Endothelial cell of umbilical vein (primary cell): ENCODE measurements at regions not wholly inside any gene's neighbourhood (a gene's known extent, or its start where the extent isn't known, plus 50 kb on each side); places are given as distances from the start of the nearest gene placed in this dataset.
"Not testable (repeated sequence)": the region's sequence is repeated elsewhere in the genome, so short reads cannot be mapped to it uniquely, and the experiment has no call there.

Source experiments
- EZH2 ChIP-seq: IDR thresholded peaks from 2 replicates; pipeline ENCODE4 v1.6.1; 2012; ENCODE audit warnings: borderline replicate concordance, low read depth, mild to moderate bottlenecking, moderate library complexity, low read length, inconsistent platforms; ENCODE audit not compliant: severe bottlenecking
- FOS ChIP-seq: IDR thresholded peaks from 2 replicates; pipeline ENCODE4 v1.6.1; 2011; ENCODE audit warnings: mild to moderate bottlenecking, low read length, moderate library complexity, borderline replicate concordance; ENCODE audit not compliant: insufficient read depth
- GATA2 ChIP-seq: IDR thresholded peaks from 2 replicates; pipeline ENCODE4 v1.7.0; 2011; ENCODE audit warnings: low read depth, mild to moderate bottlenecking, moderate library complexity, mixed read lengths, low read length; ENCODE audit not compliant: insufficient read length, insufficient read depth
- JUN ChIP-seq: IDR thresholded peaks from 2 replicates; pipeline ENCODE4 v1.6.1; 2011; ENCODE audit warnings: borderline replicate concordance, low read depth; ENCODE audit not compliant: insufficient read length, insufficient read depth
- MYC ChIP-seq: IDR thresholded peaks from one replicate; pipeline ENCODE4 v1.6.1; 2011; ENCODE audit warnings: mild to moderate bottlenecking, low read depth, low read length
- POLR2A ChIP-seq: IDR thresholded peaks from 2 replicates; pipeline ENCODE4 v1.6.1; 2012; ENCODE audit warnings: low read depth, mild to moderate bottlenecking, control low read depth, low read length
- POLR2AphosphoS5 ChIP-seq: IDR thresholded peaks from 2 replicates; pipeline ENCODE4 v1.6.1; 2012; ENCODE audit warnings: low read depth, mild to moderate bottlenecking, control low read depth, low read length, moderate library complexity; ENCODE audit not compliant: insufficient read depth
- TF ChIP-seq, protein P1 (sequence below), 2 donors: IDR thresholded peaks; 1 replicate in 1 of 2; 2 replicates in 1 of 2; pipeline ENCODE4 v1.5.1; 2011; ENCODE audit warnings: low read length in 2 of 2, mild to moderate bottlenecking in 2 of 2, moderate library complexity in 2 of 2, control low read depth in 1 of 2, inconsistent platforms in 1 of 2, low read depth in 1 of 2; ENCODE audit not compliant: insufficient read depth in 1 of 2; ENCODE audit errors: extremely low read depth in 1 of 2
- TF ChIP-seq, protein P2 (sequence below): IDR thresholded peaks from 2 replicates; pipeline ENCODE4 v1.6.1; 2011; ENCODE audit not compliant: insufficient read depth, insufficient read length

DNA sequence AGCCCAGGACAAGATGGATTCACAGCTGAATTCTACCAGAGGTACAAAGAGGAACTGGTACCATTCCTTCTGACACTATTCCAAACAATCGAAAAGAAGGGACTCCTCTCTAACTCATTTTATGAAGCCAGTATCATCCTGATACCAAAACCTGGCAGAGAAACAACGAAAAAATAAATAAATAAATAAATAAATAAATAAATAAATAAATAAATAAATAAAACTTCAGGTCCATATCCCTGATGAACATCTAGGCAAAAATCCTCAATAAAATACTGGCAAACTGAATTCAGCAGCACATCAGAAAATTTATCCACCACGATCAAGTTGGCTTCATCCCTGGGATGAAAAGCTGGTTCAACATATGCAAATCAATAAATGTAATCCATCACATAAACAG lies 1272.1 kb downstream of the FAM133A start:
- TF ChIP-seq, protein P1, sequence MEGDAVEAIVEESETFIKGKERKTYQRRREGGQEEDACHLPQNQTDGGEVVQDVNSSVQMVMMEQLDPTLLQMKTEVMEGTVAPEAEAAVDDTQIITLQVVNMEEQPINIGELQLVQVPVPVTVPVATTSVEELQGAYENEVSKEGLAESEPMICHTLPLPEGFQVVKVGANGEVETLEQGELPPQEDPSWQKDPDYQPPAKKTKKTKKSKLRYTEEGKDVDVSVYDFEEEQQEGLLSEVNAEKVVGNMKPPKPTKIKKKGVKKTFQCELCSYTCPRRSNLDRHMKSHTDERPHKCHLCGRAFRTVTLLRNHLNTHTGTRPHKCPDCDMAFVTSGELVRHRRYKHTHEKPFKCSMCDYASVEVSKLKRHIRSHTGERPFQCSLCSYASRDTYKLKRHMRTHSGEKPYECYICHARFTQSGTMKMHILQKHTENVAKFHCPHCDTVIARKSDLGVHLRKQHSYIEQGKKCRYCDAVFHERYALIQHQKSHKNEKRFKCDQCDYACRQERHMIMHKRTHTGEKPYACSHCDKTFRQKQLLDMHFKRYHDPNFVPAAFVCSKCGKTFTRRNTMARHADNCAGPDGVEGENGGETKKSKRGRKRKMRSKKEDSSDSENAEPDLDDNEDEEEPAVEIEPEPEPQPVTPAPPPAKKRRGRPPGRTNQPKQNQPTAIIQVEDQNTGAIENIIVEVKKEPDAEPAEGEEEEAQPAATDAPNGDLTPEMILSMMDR (IDR thresholded peaks at IDR 0.05; ENCODE audit: extremely low read depth in 1 of 2, insufficient read depth in 1 of 2, low read depth in 1 of 2, low read length in 2 of 2) = not testable (repeated sequence)
- TF ChIP-seq EZH2, POLR2A, POLR2AphosphoS5, JUN, FOS, MYC, GATA2: not testable (repeated sequence)
- TF ChIP-seq, protein P2, sequence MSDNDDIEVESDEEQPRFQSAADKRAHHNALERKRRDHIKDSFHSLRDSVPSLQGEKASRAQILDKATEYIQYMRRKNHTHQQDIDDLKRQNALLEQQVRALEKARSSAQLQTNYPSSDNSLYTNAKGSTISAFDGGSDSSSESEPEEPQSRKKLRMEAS = not testable (repeated sequence)
